ENCODE measurements at regions not wholly inside any gene's neighbourhood (a gene's known extent, or its start where the extent isn't known, plus 50 kb on each side); places are given as distances from the start of the nearest gene placed in this dataset.

DNA sequence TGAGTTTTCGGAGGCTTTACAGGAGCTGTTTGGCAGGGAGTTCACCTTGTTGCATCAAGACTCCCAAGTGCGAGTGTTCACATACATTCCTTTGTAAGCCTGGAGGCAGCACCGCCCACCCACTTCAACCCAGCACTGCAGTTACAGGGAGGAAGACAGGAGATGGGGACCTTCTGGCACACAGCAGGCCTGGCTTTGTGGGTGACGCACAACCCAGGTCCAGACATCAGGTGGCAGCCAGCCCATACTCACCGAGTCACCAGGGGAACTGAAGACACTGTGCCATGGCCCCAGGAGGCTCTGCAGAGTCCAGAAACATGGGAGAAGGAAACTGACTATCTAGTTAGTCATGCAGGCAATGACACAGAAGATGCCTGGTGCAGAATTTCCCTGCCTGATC, 305.9 kb upstream of the RNF32 start:
- H3K4me1 ChIP-seq (ENCODE audit: control insufficient read depth in 2 of 2, insufficient read depth in 1 of 2, low read depth in 1 of 2, low read length in 2 of 2) = no peaks in the 10 kb centered on the region
- no CpG with 5 or more reads among the region's 5 CpGs for WGBS, 2 donors (ENCODE audit: extremely low coverage in 2 of 2, insufficient read length in 2 of 2, insufficient replicate concordance in 1 of 2)
- H2BK15ac ChIP-seq (ENCODE audit: low read length) = no peak overlapping the region
- H2BK12ac ChIP-seq (ENCODE audit: low read length) = no peak overlapping the region
- no peak for DNase-seq (ENCODE audit: low spot score)
- peaks cover 0 to 6% of the 10 kb centered on the region in 2 donors for H3K9me3 ChIP-seq (replicated peaks in 1 of 2; ENCODE audit: control insufficient read depth in 2 of 2, insufficient read depth in 1 of 2, low read depth in 1 of 2, low read length in 2 of 2)
- no peak overlapping the region for H3K4me2 ChIP-seq (ENCODE audit: insufficient read depth, low read length, poor library complexity, severe bottlenecking)
- H3K23ac ChIP-seq (ENCODE audit: low read depth, low read length, poor library complexity) = no peak overlapping the region
- H3K14ac ChIP-seq (ENCODE audit: low read length) = peak overlapping the region; percentile 50
- peak overlapping the region; percentile 29 for H3K18ac ChIP-seq (ENCODE audit: low read length)
- H3K4ac ChIP-seq (ENCODE audit: low read length) = no peak overlapping the region
- no peaks in the 10 kb centered on the region for H3K79me1 ChIP-seq (ENCODE audit: low read depth, low read length)
- no peak overlapping the region for H2AFZ ChIP-seq (ENCODE audit: low read length)
- no peak overlapping the region for H2BK5ac ChIP-seq (ENCODE audit: low read length)
- H2AK5ac ChIP-seq (ENCODE audit: low read depth, low read length) = no peak overlapping the region
- H4K8ac ChIP-seq (ENCODE audit: low read depth, low read length) = no peak overlapping the region
- H3K36me3 ChIP-seq (replicated peaks in 1 of 2; ENCODE audit: control insufficient read depth in 2 of 2, insufficient read depth in 2 of 2, low read length in 2 of 2) = no peaks in the 10 kb centered on the region
- H2BK120ac ChIP-seq (ENCODE audit: low read depth, low read length) = no peak overlapping the region
- H3K27me3 ChIP-seq (ENCODE audit: control insufficient read depth in 3 of 3, insufficient read depth in 3 of 3, low read depth in 1 of 3, low read length in 3 of 3) = no peaks in the 10 kb centered on the region
- no peak overlapping the region for H3K27ac ChIP-seq (replicated peaks; ENCODE audit: low read length)
- H3K4me3 ChIP-seq (ENCODE audit: low read length in 2 of 2) = no peak overlapping the region
- no peak overlapping the region for H3K9ac ChIP-seq (ENCODE audit: low read depth, low read length, poor library complexity)
- H4K91ac ChIP-seq (ENCODE audit: low read depth, low read length, poor library complexity) = no peak overlapping the region

DNA sequence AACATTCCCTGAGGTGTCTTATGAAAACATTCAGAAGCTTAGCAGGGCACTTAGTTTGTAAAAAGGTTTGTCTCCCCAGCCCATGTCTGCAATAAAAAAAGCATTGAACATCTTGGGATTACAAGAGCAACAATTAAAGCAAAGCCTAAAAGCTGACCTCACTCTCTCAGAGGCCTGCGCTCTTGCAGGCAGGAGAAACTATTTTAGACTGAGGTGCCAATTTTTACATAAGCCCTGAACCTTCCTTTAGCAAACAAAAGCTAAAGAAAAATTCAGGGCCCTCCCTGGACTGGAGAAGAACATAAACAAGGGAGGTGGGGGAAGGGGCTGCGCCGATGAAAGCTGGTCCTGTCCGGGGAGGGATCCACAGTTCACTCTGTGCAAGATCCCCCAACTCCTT, 312.7 kb upstream of the RNF32 start:
- Histone ChIP-seq H3K36me3 (replicated peaks in 1 of 2; ENCODE audit: control insufficient read depth in 2 of 2, insufficient read depth in 2 of 2, low read length in 2 of 2) (no peaks in the 10 kb centered on the region), H3K4me3 (ENCODE audit: low read length in 2 of 2) (no peak overlapping the region), H3K23ac (ENCODE audit: low read depth, low read length, poor library complexity) (no peak overlapping the region), H3K9ac (ENCODE audit: low read depth, low read length, poor library complexity) (no peak overlapping the region), H3K14ac (ENCODE audit: low read length) (no peak overlapping the region), H3K79me1 (ENCODE audit: low read depth, low read length) (no peaks in the 10 kb centered on the region), H3K18ac (ENCODE audit: low read length) (no peak overlapping the region), H2BK15ac (ENCODE audit: low read length) (no peak overlapping the region), H3K4ac (ENCODE audit: low read length) (no peak overlapping the region), H2AK5ac (ENCODE audit: low read depth, low read length) (no peak overlapping the region), H4K8ac (ENCODE audit: low read depth, low read length) (no peak overlapping the region), H2AFZ (ENCODE audit: low read length) (no peak overlapping the region), H3K4me1 (ENCODE audit: control insufficient read depth in 2 of 2, insufficient read depth in 1 of 2, low read depth in 1 of 2, low read length in 2 of 2) (peaks cover 0 to 8% of the 10 kb centered on the region in 2 donors), H3K9me3 (replicated peaks in 1 of 2; ENCODE audit: control insufficient read depth in 2 of 2, insufficient read depth in 1 of 2, low read depth in 1 of 2, low read length in 2 of 2) (peaks cover 0 to 6% of the 10 kb centered on the region in 2 donors), H3K27ac (replicated peaks; ENCODE audit: low read length) (peak overlapping the region; percentile 17), H3K27me3 (ENCODE audit: control insufficient read depth in 3 of 3, insufficient read depth in 3 of 3, low read depth in 1 of 3, low read length in 3 of 3) (no peaks in the 10 kb centered on the region), H2BK12ac (ENCODE audit: low read length) (no peak overlapping the region), H4K91ac (ENCODE audit: low read depth, low read length, poor library complexity) (no peak overlapping the region), H2BK5ac (ENCODE audit: low read length) (no peak overlapping the region), H3K4me2 (ENCODE audit: insufficient read depth, low read length, poor library complexity, severe bottlenecking) (no peak overlapping the region), H2BK120ac (ENCODE audit: low read depth, low read length) (no peak overlapping the region)
- WGBS, 2 donors (ENCODE audit: extremely low coverage in 2 of 2, insufficient read length in 2 of 2, insufficient replicate concordance in 1 of 2) = no CpG with 5 or more reads among the region's 4 CpGs
- DNase-seq (ENCODE audit: low spot score) = no peak

DNA sequence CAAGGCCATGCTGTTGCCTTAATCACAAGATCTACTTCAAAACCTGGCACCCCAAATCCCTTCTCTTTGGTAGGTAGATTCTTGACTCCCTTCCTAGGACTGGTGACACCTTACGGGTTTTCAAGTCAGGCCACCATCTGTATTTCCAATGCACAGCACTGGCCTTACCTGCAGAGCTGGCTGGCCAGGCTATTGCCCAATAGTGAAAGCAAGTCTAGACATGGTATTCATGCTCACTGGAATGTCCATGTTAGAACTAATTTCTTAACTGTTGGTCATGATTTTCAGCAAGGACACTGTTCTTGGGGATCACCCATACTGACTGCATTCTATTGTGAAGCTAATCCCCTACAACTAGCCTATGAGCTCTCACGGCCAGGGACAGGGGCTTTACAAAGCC, 313.1 kb upstream of the RNF32 start:
- H3K23ac ChIP-seq (ENCODE audit: low read depth, low read length, poor library complexity) = no peak overlapping the region
- no peak overlapping the region for H3K4ac ChIP-seq (ENCODE audit: low read length)
- peaks cover 0 to 6% of the 10 kb centered on the region in 2 donors for H3K9me3 ChIP-seq (replicated peaks in 1 of 2; ENCODE audit: control insufficient read depth in 2 of 2, insufficient read depth in 1 of 2, low read depth in 1 of 2, low read length in 2 of 2)
- no peaks in the 10 kb centered on the region for H3K36me3 ChIP-seq (replicated peaks in 1 of 2; ENCODE audit: control insufficient read depth in 2 of 2, insufficient read depth in 2 of 2, low read length in 2 of 2)
- H3K27ac ChIP-seq (replicated peaks; ENCODE audit: low read length) = peak overlapping the region; percentile 17
- H2BK15ac ChIP-seq (ENCODE audit: low read length) = no peak overlapping the region
- H3K4me2 ChIP-seq (ENCODE audit: insufficient read depth, low read length, poor library complexity, severe bottlenecking) = no peak overlapping the region
- no peak overlapping the region for H2BK120ac ChIP-seq (ENCODE audit: low read depth, low read length)
- H2BK5ac ChIP-seq (ENCODE audit: low read length) = no peak overlapping the region
- no peak overlapping the region for H2AFZ ChIP-seq (ENCODE audit: low read length)
- no peaks in the 10 kb centered on the region for H3K27me3 ChIP-seq (ENCODE audit: control insufficient read depth in 3 of 3, insufficient read depth in 3 of 3, low read depth in 1 of 3, low read length in 3 of 3)
- peaks cover 0 to 8% of the 10 kb centered on the region in 2 donors for H3K4me1 ChIP-seq (ENCODE audit: control insufficient read depth in 2 of 2, insufficient read depth in 1 of 2, low read depth in 1 of 2, low read length in 2 of 2)
- no peak for DNase-seq (ENCODE audit: low spot score)
- H3K14ac ChIP-seq (ENCODE audit: low read length) = no peak overlapping the region
- no peak overlapping the region for H4K8ac ChIP-seq (ENCODE audit: low read depth, low read length)
- WGBS, 2 donors (ENCODE audit: extremely low coverage in 2 of 2, insufficient read length in 2 of 2, insufficient replicate concordance in 1 of 2) = no CpG with 5 or more reads among the region's 2 CpGs
- no peak overlapping the region for H4K91ac ChIP-seq (ENCODE audit: low read depth, low read length, poor library complexity)
- no peak overlapping the region for H3K9ac ChIP-seq (ENCODE audit: low read depth, low read length, poor library complexity)
- H3K4me3 ChIP-seq (ENCODE audit: low read length in 2 of 2) = no peak overlapping the region
- H3K18ac ChIP-seq (ENCODE audit: low read length) = no peak overlapping the region
- H2AK5ac ChIP-seq (ENCODE audit: low read depth, low read length) = no peak overlapping the region
- no peaks in the 10 kb centered on the region for H3K79me1 ChIP-seq (ENCODE audit: low read depth, low read length)
- no peak overlapping the region for H2BK12ac ChIP-seq (ENCODE audit: low read length)

DNA sequence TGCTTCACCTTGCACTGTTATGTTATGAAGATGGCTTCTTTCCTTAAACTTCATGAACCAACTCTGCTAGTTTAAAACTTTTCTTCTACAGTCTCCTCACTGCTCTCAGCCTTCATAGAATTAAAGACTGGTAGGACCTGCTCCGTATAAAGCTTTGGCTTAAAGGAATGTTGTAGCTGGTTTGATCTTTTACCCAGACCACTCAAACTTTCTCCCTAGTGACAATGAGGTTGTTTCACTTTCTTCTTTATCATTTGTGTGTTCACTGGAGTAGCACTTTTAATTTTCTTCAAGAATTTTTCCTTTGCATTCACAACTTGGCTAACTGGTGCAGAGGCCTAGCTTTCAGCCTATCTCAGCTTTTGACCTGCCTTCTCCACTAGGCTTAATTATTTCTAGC, 316.4 kb upstream of the RNF32 start:
- Histone ChIP-seq H3K23ac (ENCODE audit: low read depth, low read length, poor library complexity) (no peak overlapping the region), H3K9ac (ENCODE audit: low read depth, low read length, poor library complexity) (no peak overlapping the region), H3K4me2 (ENCODE audit: insufficient read depth, low read length, poor library complexity, severe bottlenecking) (no peak overlapping the region), H2BK15ac (ENCODE audit: low read length) (no peak overlapping the region), H3K4ac (ENCODE audit: low read length) (no peak overlapping the region), H4K8ac (ENCODE audit: low read depth, low read length) (no peak overlapping the region), H3K36me3 (replicated peaks in 1 of 2; ENCODE audit: control insufficient read depth in 2 of 2, insufficient read depth in 2 of 2, low read length in 2 of 2) (no peaks in the 10 kb centered on the region), H3K18ac (ENCODE audit: low read length) (no peak overlapping the region), H3K14ac (ENCODE audit: low read length) (no peak overlapping the region), H2BK12ac (ENCODE audit: low read length) (no peak overlapping the region), H4K91ac (ENCODE audit: low read depth, low read length, poor library complexity) (no peak overlapping the region), H2AFZ (ENCODE audit: low read length) (no peak overlapping the region), H2AK5ac (ENCODE audit: low read depth, low read length) (no peak overlapping the region), H3K9me3 (replicated peaks in 1 of 2; ENCODE audit: control insufficient read depth in 2 of 2, insufficient read depth in 1 of 2, low read depth in 1 of 2, low read length in 2 of 2) (no peaks in the 10 kb centered on the region), H3K27ac (replicated peaks; ENCODE audit: low read length) (no peak overlapping the region), H2BK5ac (ENCODE audit: low read length) (no peak overlapping the region), H3K79me1 (ENCODE audit: low read depth, low read length) (no peaks in the 10 kb centered on the region), H3K27me3 (ENCODE audit: control insufficient read depth in 3 of 3, insufficient read depth in 3 of 3, low read depth in 1 of 3, low read length in 3 of 3) (no peaks in the 10 kb centered on the region), H3K4me3 (ENCODE audit: low read length in 2 of 2) (no peak overlapping the region), H3K4me1 (ENCODE audit: control insufficient read depth in 2 of 2, insufficient read depth in 1 of 2, low read depth in 1 of 2, low read length in 2 of 2) (peaks cover 0 to 8% of the 10 kb centered on the region in 2 donors), H2BK120ac (ENCODE audit: low read depth, low read length) (no peak overlapping the region)
- DNase-seq (ENCODE audit: low spot score) = no peak
- WGBS, 2 donors (ENCODE audit: extremely low coverage in 2 of 2, insufficient read length in 2 of 2, insufficient replicate concordance in 1 of 2) = no CpG with 5 or more reads among the region's 1 CpG
